Heart left ventricle (tissue), 13 donors: ENCODE measurements at regions not wholly inside any gene's neighbourhood (a gene's known extent, or its start where the extent isn't known, plus 50 kb on each side); places are given as distances from the start of the nearest gene placed in this dataset.

ENCODE experiments used
- POLR2A ChIP-seq, 2 donors: fragments of 450-650 bp; IDR thresholded peaks; one replicate each; pipeline ENCODE4 v1.6.1; 2017; ENCODE audit warnings: antibody characterized with exemption in 2 of 2, mild to moderate bottlenecking in 2 of 2, moderate library complexity in 2 of 2
- TF ChIP-seq, protein P1 (sequence below), 12 donors: fragments of 200-600 bp; sonication (generic) in 4 of 12; IDR thresholded peaks; one replicate each; pipeline versions ENCODE4 v1.5.0 to v1.8.0; 2018 to 2022; ENCODE audit warnings: antibody characterized with exemption in 12 of 12, mild to moderate bottlenecking in 5 of 12
- donor health status: ischemic (EF 13 %, LVEDD 7.1; RV severe dilation, severe dysfunction).
- donor health status: DM: no; HTN: yes; CAD: no.
- donor health status: DM: no; HTN: no; CAD: no.
- donor health status: ischemic (EF 25% LVEDD 6.9; RV normal size, moderate dysfunction).
- donor health status: ischemic (EF 25% LVEDD 5.7; RV mildly dilated, moderate dysfunction).
- donor health status: ischemic (EF 35%, LVEDD 5.7; RV mildly dilated, moderate dysfunction).
- donor health status: nonischemic (EF 11% LVEDD 7.7; RV severe dilation, severe dysfunction).
- donor health status: DM: yes; HTN: yes; CAD: no.
- donor health status: PGD.
- donor health status: ischemic (EF 29% LVEDD 5.4; RV normal size, mild dysfunction).
- donor health status: nonischemic (EF 23%, LVEDD 6.1; RV moderate dilation, normal function).

DNA sequence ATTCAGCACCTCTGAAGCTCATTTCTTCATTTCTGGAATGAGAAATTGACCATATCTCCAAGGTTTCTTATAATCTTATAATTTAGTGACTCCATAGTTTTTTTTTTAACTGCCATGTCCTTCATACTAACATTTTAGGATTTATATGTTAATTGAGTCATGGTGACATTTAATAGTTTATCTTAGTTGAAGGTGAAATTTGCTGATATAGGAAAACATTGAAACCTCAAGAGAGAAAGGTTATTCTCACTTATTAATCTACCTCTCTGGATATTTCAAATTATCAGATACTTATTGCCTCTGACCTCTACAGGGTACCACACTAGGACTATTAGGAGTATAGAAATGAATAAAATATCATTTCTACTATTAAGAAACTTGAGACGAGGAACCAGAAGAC is 499.0 kb downstream of the NUP35 start:
- TF ChIP-seq, protein P1, sequence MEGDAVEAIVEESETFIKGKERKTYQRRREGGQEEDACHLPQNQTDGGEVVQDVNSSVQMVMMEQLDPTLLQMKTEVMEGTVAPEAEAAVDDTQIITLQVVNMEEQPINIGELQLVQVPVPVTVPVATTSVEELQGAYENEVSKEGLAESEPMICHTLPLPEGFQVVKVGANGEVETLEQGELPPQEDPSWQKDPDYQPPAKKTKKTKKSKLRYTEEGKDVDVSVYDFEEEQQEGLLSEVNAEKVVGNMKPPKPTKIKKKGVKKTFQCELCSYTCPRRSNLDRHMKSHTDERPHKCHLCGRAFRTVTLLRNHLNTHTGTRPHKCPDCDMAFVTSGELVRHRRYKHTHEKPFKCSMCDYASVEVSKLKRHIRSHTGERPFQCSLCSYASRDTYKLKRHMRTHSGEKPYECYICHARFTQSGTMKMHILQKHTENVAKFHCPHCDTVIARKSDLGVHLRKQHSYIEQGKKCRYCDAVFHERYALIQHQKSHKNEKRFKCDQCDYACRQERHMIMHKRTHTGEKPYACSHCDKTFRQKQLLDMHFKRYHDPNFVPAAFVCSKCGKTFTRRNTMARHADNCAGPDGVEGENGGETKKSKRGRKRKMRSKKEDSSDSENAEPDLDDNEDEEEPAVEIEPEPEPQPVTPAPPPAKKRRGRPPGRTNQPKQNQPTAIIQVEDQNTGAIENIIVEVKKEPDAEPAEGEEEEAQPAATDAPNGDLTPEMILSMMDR (IDR thresholded peaks at IDR 0.05): no peak
- TF ChIP-seq POLR2A (IDR thresholded peaks at IDR 0.05): no peak
